Spleen (tissue), 11 donors: ENCODE measurements at regions not wholly inside any gene's neighbourhood (a gene's known extent, or its start where the extent isn't known, plus 50 kb on each side); places are given as distances from the start of the nearest gene placed in this dataset.
A peak's percentile ranks its signal among the peaks of the same experiment; 100 is the strongest.

Source experiments
- DNase-seq: peaks from one replicate; pipeline ENCODE4 v3.0.0-alpha.2; 2020
- H3K27ac ChIP-seq, 8 donors: fragments of 200-600 bp; sonication (generic) in 7 of 8; 1 replicate in 4 of 8; 2 replicates in 4 of 8; pipeline versions ENCODE4 v1.5.0 to v1.8.0; 2016 to 2021; ENCODE audit warnings: inconsistent platforms in 4 of 8, mild to moderate bottlenecking in 4 of 8, moderate library complexity in 1 of 8
- H3K27me3 ChIP-seq, 7 donors: fragments of 200-600 bp; sonication (generic) in 6 of 7; replicated peaks in 1 of 7; 1 replicate in 4 of 7; 2 replicates in 3 of 7; pipeline versions ENCODE4 v1.5.0 to v1.8.0; 2016 to 2021; ENCODE audit warnings: inconsistent platforms in 3 of 7, mild to moderate bottlenecking in 1 of 7
- H3K36me3 ChIP-seq, 6 donors: fragments of 200-600 bp; sonication (generic) in 5 of 6; 1 replicate in 4 of 6; 2 replicates in 2 of 6; pipeline versions ENCODE4 v1.5.0 to v1.8.0; 2016 to 2021; ENCODE audit warnings: inconsistent platforms in 2 of 6
- H3K4me1 ChIP-seq, 6 donors: fragments of 200-600 bp; sonication (generic) in 5 of 6; 1 replicate in 3 of 6; 2 replicates in 3 of 6; pipeline versions ENCODE4 v1.5.0 to v1.8.0; 2016 to 2021; ENCODE audit warnings: inconsistent platforms in 3 of 6
- H3K4me3 ChIP-seq, 8 donors: fragments of 200-600 bp; sonication (generic) in 7 of 8; 1 replicate in 4 of 8; 2 replicates in 4 of 8; pipeline versions ENCODE4 v1.5.0 to v1.8.0; 2016 to 2021; ENCODE audit warnings: inconsistent platforms in 4 of 8, mild to moderate bottlenecking in 4 of 8, moderate library complexity in 2 of 8
- H3K9me3 ChIP-seq, 8 donors: fragments of 200-600 bp; sonication (generic) in 7 of 8; 1 replicate in 4 of 8; 2 replicates in 4 of 8; pipeline versions ENCODE4 v1.5.0 to v1.8.0; 2016 to 2021; ENCODE audit warnings: inconsistent platforms in 4 of 8
- CTCF ChIP-seq, 11 experiments: fragments of 200-600 bp in 7 of 11; fragments of 450-650 bp in 4 of 11; sonication (generic) in 4 of 11; IDR thresholded peaks in 8 of 11; conservative IDR thresholded peaks in 3 of 11; 1 replicate in 7 of 11; 2 replicates in 4 of 11; pipeline versions ENCODE4 v1.4.0 to v1.8.0; 2016 to 2021; ENCODE audit warnings: antibody characterized with exemption in 11 of 11, inconsistent platforms in 4 of 11, mild to moderate bottlenecking in 1 of 11
- POLR2A ChIP-seq, 3 donors: fragments of 450-650 bp; IDR thresholded peaks; one replicate each; pipeline ENCODE4 v1.5.1; 2017; ENCODE audit warnings: antibody characterized with exemption in 3 of 3, mild to moderate bottlenecking in 1 of 3
- POLR2AphosphoS5 ChIP-seq, 3 donors: sonication (generic); formaldehyde crosslinking; IDR thresholded peaks; one replicate each; pipeline ENCODE4 v1.5.1; 2017; ENCODE audit warnings: antibody characterized with exemption in 3 of 3
- WGBS, 5 donors: extraction: QIAGEN DNeasy Blood & Tissue Kit in 3 of 5; methylation state at CpG; one replicate each; pipeline versions ENCODE4 v1.1.5 to v1.1.7; 2013 to 2018; 5-methylcytosine and 5-hydroxymethylcytosine counted together
- intact Hi-C: fragments of 100-400 bp; cut with DNase I; formaldehyde crosslinking; loops from one replicate; pipeline ENCODE4 v1.15.0; 2023; ENCODE audit warnings: low total_unique reads
- donor health status: healthy with polysubstance abuse.
- donor health status: DM: no; HTN: no; CAD: no; lungs with moderate emphysema.
- donor health status: DM: no; HTN: no; CAD: no.
- donor health status: Bipolar disorder and iron deficiency.
- donor health status: healthy.
- donor health status: DM: no; HTN: no; CAD: no.
- donor health status: DM: yes; HTN: yes; CAD: no.

- H3K27ac ChIP-seq = no peak overlapping the region
- no peak for DNase-seq
- H3K36me3 ChIP-seq = no peaks in the 10 kb centered on the region
- no peak overlapping the region for H3K4me3 ChIP-seq
- no peaks in the 10 kb centered on the region for H3K9me3 ChIP-seq
- TF ChIP-seq POLR2AphosphoS5 (IDR thresholded peaks at IDR 0.05) (no peak), CTCF (IDR thresholded peaks at IDR 0.05 in 8 of 11, conservative IDR thresholded peaks at IDR 0.05 in 3 of 11) (no peak), POLR2A (IDR thresholded peaks at IDR 0.05) (no peak)
- no peaks in the 10 kb centered on the region for H3K4me1 ChIP-seq
- 85 to 93% (median 91%) methylated on average over 5 of the region's 5 CpGs for WGBS, 5 donors
- intact Hi-C loops = no loop called here
- peaks cover 0 to 6% (median 0%) of the 10 kb centered on the region in 7 donors for H3K27me3 ChIP-seq
Observed at GRCh38 chr11:116123739-116124138, 619.5 kb upstream of the CADM1 start.

DNA sequence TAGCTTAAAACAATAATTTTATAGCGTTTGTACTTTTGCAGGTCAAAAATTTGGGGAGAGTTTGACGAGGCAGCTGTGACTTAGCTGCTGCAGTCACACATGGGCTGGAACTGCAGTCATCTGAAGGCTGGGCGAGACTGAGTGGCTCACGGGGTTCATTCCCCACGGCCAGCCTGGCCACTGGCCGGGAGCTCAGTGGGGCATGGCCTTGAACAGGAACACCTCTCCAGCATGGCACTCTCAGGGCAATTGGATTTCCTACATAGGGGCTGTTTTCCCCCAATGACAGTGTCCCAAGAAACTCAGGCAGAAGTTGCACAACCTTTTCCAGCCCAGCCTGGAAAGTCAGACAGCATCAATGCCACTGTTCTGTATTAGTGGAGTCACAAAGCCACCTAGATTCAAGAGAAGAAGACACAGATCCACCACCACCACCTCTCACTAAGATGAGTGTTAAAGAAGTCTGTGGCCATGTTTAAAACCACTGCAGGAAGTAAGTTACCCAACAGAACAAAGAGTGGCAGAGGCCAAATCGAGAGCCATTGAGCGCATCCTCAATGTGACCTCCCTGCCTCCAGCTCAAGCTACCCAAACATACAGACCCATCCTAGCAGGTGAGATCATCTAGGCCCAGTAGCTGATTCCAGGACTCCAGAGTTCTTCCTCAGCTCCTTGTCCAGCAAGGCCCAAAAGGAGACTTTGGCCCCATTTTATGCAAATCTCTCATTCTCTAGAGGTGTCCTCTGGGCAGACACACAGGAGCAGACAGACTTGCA, 618.7 kb upstream of the CADM1 start:
- Histone ChIP-seq H3K27me3 (peaks cover 0 to 6% (median 0%) of the 10 kb centered on the region in 7 donors), H3K36me3 (no peaks in the 10 kb centered on the region), H3K4me3 (no peak overlapping the region), H3K27ac (no peak overlapping the region), H3K9me3 (no peaks in the 10 kb centered on the region), H3K4me1 (no peaks in the 10 kb centered on the region)
- WGBS, 5 donors = 74 to 89% (median 85%) methylated on average over 5 to 8 of the region's 8 CpGs
- TF ChIP-seq POLR2AphosphoS5 (IDR thresholded peaks at IDR 0.05) = no peak
- TF ChIP-seq POLR2A (IDR thresholded peaks at IDR 0.05) = no peak
- no peak for TF ChIP-seq CTCF (IDR thresholded peaks at IDR 0.05 in 8 of 11, conservative IDR thresholded peaks at IDR 0.05 in 3 of 11)
- DNase-seq = no peak
- intact Hi-C loops = no loop called here

- H3K36me3 ChIP-seq = no peaks in the 10 kb centered on the region
- intact Hi-C loops = no loop called here
- no peak for DNase-seq
- H3K27ac ChIP-seq = no peak overlapping the region
- TF ChIP-seq POLR2A (IDR thresholded peaks at IDR 0.05) (no peak), POLR2AphosphoS5 (IDR thresholded peaks at IDR 0.05) (no peak), CTCF (IDR thresholded peaks at IDR 0.05 in 8 of 11, conservative IDR thresholded peaks at IDR 0.05 in 3 of 11) (no peak)
- H3K4me1 ChIP-seq = no peaks in the 10 kb centered on the region
- 85 to 93% (median 88%) methylated on average over 11 of the region's 11 CpGs for WGBS, 5 donors
- H3K9me3 ChIP-seq = peaks cover 0 to under 1% (median 0%) of the 10 kb centered on the region in 8 donors
- no peak overlapping the region for H3K4me3 ChIP-seq
- H3K27me3 ChIP-seq = peaks cover 0 to 6% (median 0%) of the 10 kb centered on the region in 7 donors
Observed at GRCh38 chr11:116119158-116119557, 614.9 kb upstream of the CADM1 start.

DNA sequence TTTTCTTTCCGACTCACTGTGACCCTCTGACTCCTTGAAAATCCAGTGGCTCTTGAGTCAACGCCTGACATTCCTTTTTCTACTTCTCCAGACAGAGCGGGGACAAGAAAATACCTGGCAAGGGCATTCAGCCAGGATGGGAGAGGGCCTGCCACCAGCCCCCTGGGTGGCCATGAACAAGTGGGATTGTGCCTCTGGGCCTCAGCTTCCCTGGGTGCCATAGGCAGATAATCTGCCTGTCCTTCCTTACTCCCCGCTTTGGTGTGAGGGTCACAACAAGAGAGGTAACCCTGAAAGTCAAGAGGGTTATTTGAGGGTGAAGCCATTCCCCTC, 613.9 kb upstream of the CADM1 start:
- intact Hi-C loops = no loop called here
- DNase-seq = peak; percentile 32
- TF ChIP-seq POLR2A (IDR thresholded peaks at IDR 0.05) (no peak), CTCF (IDR thresholded peaks at IDR 0.05 in 8 of 11, conservative IDR thresholded peaks at IDR 0.05 in 3 of 11) (no peak), POLR2AphosphoS5 (IDR thresholded peaks at IDR 0.05) (no peak)
- H3K4me1 ChIP-seq = no peaks in the 10 kb centered on the region
- H3K27ac ChIP-seq = no peak overlapping the region
- peaks cover 0 to 11% (median 9%) of the 10 kb centered on the region in 8 donors for H3K9me3 ChIP-seq
- H3K4me3 ChIP-seq = no peak overlapping the region
- no peaks in the 10 kb centered on the region for H3K36me3 ChIP-seq
- H3K27me3 ChIP-seq = peaks cover 0 to 6% (median 0%) of the 10 kb centered on the region in 7 donors
- WGBS, 5 donors = 77 to 90% (median 80%) methylated on average over 4 of the region's 4 CpGs
